SK-N-MC (cell line): ENCODE measurements at regions not wholly inside any gene's neighbourhood (a gene's known extent, or its start where the extent isn't known, plus 50 kb on each side); places are given as distances from the start of the nearest gene placed in this dataset.

Experiments
- DNase-seq: peaks from one replicate; pipeline ENCODE4 v3.0.0-alpha.2; 2011; ENCODE audit warnings: low read depth, low spot score
- H3K27ac ChIP-seq: fragments of 200-600 bp; sonication (generic); 2 replicates; pipeline ENCODE4 v1.5.1; 2016; ENCODE audit warnings: mixed run types
- H3K36me3 ChIP-seq: fragments of 200-600 bp; sonication (generic); 2 replicates; pipeline ENCODE4 v1.6.1; 2017; ENCODE audit warnings: antibody characterized with exemption, low read length, mixed read lengths; ENCODE audit not compliant: insufficient read depth
- H3K4me3 ChIP-seq: fragments of 200-600 bp; sonication (generic); 2 replicates; pipeline ENCODE4 v1.5.1; 2016
- H3K9ac ChIP-seq: fragments of 200-600 bp; sonication (generic); 2 replicates; pipeline ENCODE4 v1.8.0; 2017; ENCODE audit warnings: mixed run types, mixed read lengths; ENCODE audit not compliant: insufficient read length
- H3K9me3 ChIP-seq: fragments of 200-600 bp; sonication (generic); 2 replicates; pipeline ENCODE4 v1.6.1; 2017; ENCODE audit warnings: low read depth, mild to moderate bottlenecking, antibody characterized with exemption, low read length, moderate library complexity, mixed read lengths
- EZH2 ChIP-seq: fragments of 200-600 bp; sonication (generic); IDR thresholded peaks from one replicate; pipeline ENCODE4 v1.6.1; 2017; ENCODE audit warnings: antibody characterized with exemption
- FOXP2 ChIP-seq: optimal IDR thresholded peaks from 2 replicates; pipeline ENCODE3; 2011; ENCODE audit warnings: mild to moderate bottlenecking, moderate library complexity; ENCODE audit not compliant: insufficient read depth; ENCODE audit errors: extremely low read length, control extremely low read depth
- POLR2AphosphoS5 ChIP-seq: IDR thresholded peaks from 2 replicates; pipeline ENCODE4 v1.6.1; 2012; ENCODE audit warnings: mild to moderate bottlenecking, low read depth, low read length, borderline replicate concordance

- no peak overlapping the region for H3K4me3 ChIP-seq
- no peaks in the 10 kb centered on the region for H3K36me3 ChIP-seq
- TF ChIP-seq EZH2 = no peak
- no peak for TF ChIP-seq POLR2AphosphoS5
- no peak overlapping the region for H3K9ac ChIP-seq
- no peak overlapping the region for H3K27ac ChIP-seq
- no peaks in the 10 kb centered on the region for H3K9me3 ChIP-seq
- no peak for DNase-seq
Observed at GRCh38 chr12:71071536-71072097, 86.2 kb downstream of the TSPAN8 start.

- H3K9me3 ChIP-seq = no peaks in the 10 kb centered on the region
- no peak overlapping the region for H3K4me3 ChIP-seq
- no peak for TF ChIP-seq EZH2
- TF ChIP-seq FOXP2 = no peak
- TF ChIP-seq POLR2AphosphoS5 = no peak
- no peak overlapping the region for H3K27ac ChIP-seq
- no peak for DNase-seq
- no peak overlapping the region for H3K9ac ChIP-seq
- no peaks in the 10 kb centered on the region for H3K36me3 ChIP-seq
Observed at GRCh38 chr12:71070416-71071128, 87.2 kb downstream of the TSPAN8 start.

GRCh38 chr12:71069311-71069710 is 88.5 kb downstream of the TSPAN8 start:
- Histone ChIP-seq H3K36me3 (no peaks in the 10 kb centered on the region), H3K27ac (no peak overlapping the region), H3K4me3 (no peak overlapping the region), H3K9ac (no peak overlapping the region), H3K9me3 (no peaks in the 10 kb centered on the region)
- DNase-seq = no peak
- no peak for TF ChIP-seq FOXP2
- no peak for TF ChIP-seq POLR2AphosphoS5
- TF ChIP-seq EZH2 = no peak

- no peak overlapping the region for H3K9ac ChIP-seq
- H3K4me3 ChIP-seq = no peak overlapping the region
- no peak overlapping the region for H3K27ac ChIP-seq
- H3K36me3 ChIP-seq = no peaks in the 10 kb centered on the region
- no peaks in the 10 kb centered on the region for H3K9me3 ChIP-seq
- no peak for DNase-seq
- TF ChIP-seq POLR2AphosphoS5 (no peak), EZH2 (no peak), FOXP2 (no peak)
Observed at GRCh38 chr12:71063087-71063486, 94.7 kb downstream of the TSPAN8 start.

GRCh38 chr12:71061451-71061850 is 96.3 kb downstream of the TSPAN8 start:
- no peaks in the 10 kb centered on the region for H3K9me3 ChIP-seq
- TF ChIP-seq EZH2 (no peak), FOXP2 (no peak), POLR2AphosphoS5 (no peak)
- no peak overlapping the region for H3K27ac ChIP-seq
- no peak overlapping the region for H3K9ac ChIP-seq
- no peak for DNase-seq
- H3K36me3 ChIP-seq = no peaks in the 10 kb centered on the region
- H3K4me3 ChIP-seq = no peak overlapping the region

GRCh38 chr12:71060426-71060825 is 97.4 kb downstream of the TSPAN8 start:
- DNase-seq = no peak
- Histone ChIP-seq H3K9ac (no peak overlapping the region), H3K27ac (no peak overlapping the region), H3K9me3 (no peaks in the 10 kb centered on the region), H3K4me3 (no peak overlapping the region), H3K36me3 (no peaks in the 10 kb centered on the region)
- TF ChIP-seq FOXP2 = no peak
- no peak for TF ChIP-seq POLR2AphosphoS5
- TF ChIP-seq EZH2 = no peak

GRCh38 chr12:71057330-71057729 is 100.5 kb downstream of the TSPAN8 start:
- peak; percentile 52 for DNase-seq
- Histone ChIP-seq H3K4me3 (no peak overlapping the region), H3K9me3 (no peaks in the 10 kb centered on the region), H3K9ac (no peak overlapping the region), H3K27ac (no peak overlapping the region), H3K36me3 (no peaks in the 10 kb centered on the region)
- TF ChIP-seq EZH2 (no peak), POLR2AphosphoS5 (no peak), FOXP2 (no peak)

GRCh38 chr12:71054551-71054950 is 103.2 kb downstream of the TSPAN8 start:
- TF ChIP-seq FOXP2 (no peak), EZH2 (no peak), POLR2AphosphoS5 (no peak)
- Histone ChIP-seq H3K9ac (no peak overlapping the region), H3K36me3 (no peaks in the 10 kb centered on the region), H3K27ac (no peak overlapping the region), H3K9me3 (no peaks in the 10 kb centered on the region), H3K4me3 (no peak overlapping the region)
- no peak for DNase-seq

GRCh38 chr12:71046215-71046614 is 111.6 kb downstream of the TSPAN8 start:
- H3K4me3 ChIP-seq = no peak overlapping the region
- H3K9ac ChIP-seq = no peak overlapping the region
- no peaks in the 10 kb centered on the region for H3K36me3 ChIP-seq
- no peaks in the 10 kb centered on the region for H3K9me3 ChIP-seq
- H3K27ac ChIP-seq = no peak overlapping the region
- no peak for DNase-seq
- TF ChIP-seq EZH2 (no peak), FOXP2 (no peak), POLR2AphosphoS5 (no peak)
